SW480 (cell line): ENCODE measurements at regions not wholly inside any gene's neighbourhood (a gene's known extent, or its start where the extent isn't known, plus 50 kb on each side); places are given as distances from the start of the nearest gene placed in this dataset.
"Not testable (repeated sequence)": the region's sequence is repeated elsewhere in the genome, so short reads cannot be mapped to it uniquely, and the experiment has no call there.

Experiments used
- DNase-seq: peaks from one replicate; pipeline ENCODE4 v3.0.0-alpha.2; 2016; ENCODE audit warnings: low spot score

DNA sequence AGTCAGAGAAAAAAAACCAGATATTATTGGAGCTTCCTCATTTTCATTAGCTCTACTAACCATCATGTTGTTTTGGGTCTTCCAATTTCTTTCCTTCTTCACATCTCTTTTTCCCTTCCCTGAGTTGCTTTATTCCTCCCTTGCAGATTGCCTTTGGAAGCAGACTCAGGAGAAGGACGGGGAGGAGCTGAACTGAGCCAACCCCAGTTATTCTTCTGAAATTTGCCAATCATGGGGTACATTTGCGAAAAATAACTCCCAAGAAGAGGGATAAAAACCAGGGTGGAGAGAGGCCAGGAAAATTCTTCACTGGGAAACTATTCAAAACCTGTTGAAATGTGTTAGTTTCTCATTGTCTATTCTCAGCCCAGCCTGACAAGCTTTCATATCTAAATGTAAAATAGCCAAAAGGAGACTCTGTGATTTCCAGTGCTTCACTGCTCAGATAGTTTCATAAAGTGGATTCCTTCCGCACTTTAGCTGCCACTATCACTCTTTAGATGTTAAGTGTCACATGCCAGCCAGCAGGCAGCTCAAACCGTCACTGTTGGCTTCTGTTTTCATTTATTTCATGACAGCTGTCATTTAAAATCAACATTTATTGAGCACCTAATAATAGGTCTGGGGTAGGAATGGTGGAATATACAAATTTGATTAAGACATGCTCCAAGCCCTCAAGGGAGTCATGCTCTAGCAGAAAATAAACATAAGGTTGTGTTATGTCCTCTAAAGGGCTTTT, 204.5 kb downstream of the SREK1 start:
- no peak for DNase-seq

DNA sequence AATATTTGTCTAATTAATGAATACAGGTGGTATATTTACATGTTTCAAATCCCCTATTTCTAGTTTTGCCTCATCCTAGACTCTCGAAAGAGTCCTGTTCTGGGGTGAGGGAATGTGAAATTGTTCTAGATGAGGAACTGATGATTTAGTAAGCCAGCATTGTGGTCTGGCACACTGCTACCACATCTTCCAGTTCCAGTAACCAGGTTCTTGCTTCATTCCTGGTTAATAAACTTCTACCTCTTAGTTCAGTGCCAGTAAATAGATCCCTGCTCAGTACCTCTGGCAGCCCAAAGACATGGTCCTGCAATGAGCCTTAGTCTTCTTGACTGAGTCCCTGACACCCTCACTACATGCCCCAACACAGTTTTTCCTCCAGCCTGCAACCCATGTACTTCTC, 207.7 kb downstream of the SREK1 start:
- DNase-seq = no peak

DNA sequence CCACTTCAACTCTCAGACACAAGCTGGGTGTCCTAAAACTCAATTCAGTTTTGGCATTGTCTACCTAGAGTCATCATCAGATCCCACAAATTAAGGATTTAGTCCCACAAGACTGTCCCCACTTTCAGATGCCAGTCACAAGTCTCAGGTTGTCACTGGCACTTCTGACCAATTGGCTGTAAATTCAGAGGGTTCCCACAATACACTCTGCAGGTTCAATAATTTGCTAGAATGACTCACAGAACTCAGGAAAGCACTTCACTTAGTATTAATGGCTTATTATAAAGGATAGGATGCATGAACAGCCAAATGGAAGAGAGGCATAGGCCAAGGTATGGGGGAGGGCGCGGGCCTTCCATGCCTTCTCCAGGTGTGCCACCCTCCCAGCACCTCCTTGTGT, 209.1 kb downstream of the SREK1 start:
- no peak for DNase-seq

DNA sequence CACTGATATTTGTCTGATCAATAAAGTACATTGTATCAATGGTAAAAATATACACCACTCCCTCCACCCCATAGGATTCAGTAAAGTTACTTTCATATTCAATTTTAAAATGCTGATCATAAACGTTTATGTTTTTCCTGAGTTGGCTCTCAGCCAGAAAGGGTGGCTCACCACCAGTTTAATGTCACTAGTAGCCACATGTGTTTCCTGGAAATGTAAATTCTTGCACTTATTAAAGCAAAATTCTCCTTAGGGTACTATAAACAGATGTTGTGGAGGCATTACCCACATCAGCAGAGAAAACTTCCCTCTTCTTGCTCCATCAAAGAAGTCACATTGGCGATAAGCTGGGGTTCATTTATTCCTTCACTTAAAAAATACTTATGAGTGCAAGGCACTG, 210.3 kb downstream of the SREK1 start:
- no peak for DNase-seq

DNA sequence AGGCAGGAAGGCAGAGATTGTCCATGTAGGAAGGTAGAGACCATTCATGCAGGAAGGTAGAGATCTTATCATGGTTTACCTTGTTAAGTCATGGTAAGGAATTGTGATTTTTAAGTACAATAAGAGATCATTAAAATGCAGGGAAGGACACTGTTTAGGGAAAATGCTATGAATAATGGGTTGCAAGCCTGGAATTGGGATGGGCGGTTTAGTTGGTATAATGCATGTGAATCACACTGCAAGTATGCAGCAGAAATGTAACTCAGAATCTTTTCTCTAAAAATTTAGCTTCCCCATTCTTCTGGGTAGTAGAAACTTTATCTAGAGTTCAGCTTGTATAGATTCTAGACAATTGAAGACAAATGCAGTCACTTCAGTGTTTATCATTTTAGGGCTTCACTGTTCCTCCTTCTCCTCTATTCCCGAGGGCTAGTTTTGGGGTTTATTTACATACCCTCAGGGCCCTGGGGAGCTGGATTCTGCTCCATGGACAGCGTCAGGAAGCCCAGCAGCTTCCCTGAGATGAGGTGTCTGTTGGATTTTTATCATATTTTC, 212.0 kb downstream of the SREK1 start:
- no peak for DNase-seq

DNA sequence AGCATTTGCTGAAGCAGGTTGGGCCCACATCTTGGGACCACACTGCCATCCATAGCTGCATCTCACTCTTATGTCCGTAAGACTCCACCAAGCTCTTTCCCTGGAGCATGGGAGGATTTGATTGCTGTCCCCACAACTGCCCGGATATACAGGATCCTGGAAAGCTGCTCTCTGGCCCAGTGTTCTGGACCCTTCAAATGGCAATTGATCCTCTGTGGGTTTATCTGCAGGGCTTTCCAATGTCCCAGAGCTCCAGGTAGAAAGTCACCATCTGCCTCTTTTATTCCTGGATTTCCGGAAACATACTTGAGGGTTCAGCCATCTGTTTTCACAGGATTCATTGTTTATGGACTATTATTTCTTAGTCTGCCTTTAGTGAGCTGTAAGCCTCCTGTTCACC, 214.6 kb downstream of the SREK1 start:
- no peak for DNase-seq

DNA sequence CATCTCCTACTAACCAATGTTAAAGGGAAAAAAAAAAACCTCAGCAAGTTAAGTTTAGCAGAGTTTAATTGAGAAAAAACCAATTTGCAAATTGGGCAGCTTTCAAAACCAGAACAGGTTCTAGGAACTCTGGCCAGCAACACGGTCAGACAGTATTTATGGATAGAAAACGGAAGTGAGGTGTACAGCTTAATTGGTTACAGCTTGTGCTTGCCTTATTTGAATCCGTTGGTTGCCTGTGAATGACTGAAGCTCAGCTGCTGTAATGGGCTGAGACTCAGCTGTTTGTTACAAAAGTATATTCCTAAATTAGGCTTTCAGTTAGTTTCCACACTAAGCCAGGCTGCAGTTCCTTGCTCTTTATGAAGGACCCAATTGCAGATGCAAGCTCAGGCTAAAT, 217.0 kb downstream of the SREK1 start:
- no peak for DNase-seq

DNA sequence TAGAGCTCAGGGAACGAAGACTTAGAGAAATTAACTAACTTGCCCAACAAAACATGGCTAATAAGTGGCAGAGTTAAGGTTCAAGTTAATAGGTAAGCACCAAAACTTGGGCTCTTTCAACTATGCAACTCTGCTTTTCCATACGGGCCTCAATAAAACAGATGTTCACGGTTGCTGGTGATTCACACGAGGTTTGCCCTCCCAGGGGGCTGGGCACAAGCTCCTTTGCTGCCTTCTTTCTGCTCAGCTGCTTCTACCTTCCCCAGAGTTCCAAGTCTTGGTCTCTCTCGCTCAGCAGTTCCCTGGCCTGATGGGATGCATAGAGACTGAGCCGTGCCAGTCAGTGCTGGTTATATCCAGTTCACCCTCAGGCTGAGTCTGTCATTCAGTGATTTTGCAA, 217.9 kb downstream of the SREK1 start:
- no peak for DNase-seq

DNA sequence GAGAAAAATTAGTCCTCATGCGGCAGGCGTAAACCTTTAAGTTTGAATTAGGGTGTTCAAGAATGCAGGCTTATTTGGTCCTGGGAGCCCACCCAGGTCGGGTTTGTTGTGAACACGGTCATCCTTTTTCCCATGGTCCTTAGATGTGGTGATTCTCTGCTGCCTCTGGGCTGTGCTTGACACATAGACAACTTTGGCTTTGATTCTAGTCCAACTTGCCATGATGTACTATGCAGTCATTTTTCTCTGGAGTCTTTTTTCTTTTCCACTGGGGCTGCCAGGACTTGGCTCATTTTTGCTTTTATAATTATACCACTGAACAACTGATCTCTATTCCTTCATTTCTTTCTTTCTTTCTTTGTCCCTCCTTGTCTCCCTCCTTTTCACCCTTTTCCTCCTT, 218.6 kb downstream of the SREK1 start:
- DNase-seq = no peak

DNA sequence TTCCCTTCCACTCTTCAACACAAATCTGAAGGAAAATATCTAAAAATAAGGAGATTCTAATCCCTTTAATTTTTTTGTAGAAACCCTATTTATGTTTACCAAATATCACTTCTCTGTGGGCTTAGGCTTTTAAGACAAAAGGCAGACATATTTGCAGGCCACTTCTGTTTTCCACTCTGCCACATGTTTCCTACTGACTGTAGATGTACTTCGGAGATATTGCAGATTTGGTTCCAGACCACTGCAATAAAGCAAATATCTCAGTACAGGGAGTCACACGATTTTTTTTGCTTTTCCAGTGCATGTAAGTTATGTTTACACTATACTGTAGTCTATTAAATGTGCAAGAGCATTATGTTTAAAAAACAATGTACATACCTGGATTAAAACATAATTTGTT, 219.0 kb downstream of the SREK1 start:
- DNase-seq = no peak

DNA sequence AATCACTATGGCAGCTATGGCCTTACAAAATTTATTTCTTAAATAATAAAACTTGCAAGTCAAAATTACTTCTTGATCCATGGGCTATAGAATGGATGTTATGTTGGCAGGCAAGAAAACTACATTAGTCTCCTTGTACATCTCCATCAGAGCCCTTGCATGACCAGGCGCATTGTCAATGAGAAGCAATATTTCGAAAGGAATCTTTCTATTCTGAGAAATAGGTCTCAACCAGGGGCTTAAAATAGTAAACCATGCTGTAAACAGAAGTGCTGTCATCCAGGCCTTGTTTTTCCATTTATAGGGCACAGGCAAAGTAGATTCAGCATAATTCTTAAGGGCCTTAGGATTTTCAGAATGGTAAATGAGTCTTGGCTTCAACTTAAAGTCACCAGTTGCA, 220.1 kb downstream of the SREK1 start:
- no peak for DNase-seq

DNA sequence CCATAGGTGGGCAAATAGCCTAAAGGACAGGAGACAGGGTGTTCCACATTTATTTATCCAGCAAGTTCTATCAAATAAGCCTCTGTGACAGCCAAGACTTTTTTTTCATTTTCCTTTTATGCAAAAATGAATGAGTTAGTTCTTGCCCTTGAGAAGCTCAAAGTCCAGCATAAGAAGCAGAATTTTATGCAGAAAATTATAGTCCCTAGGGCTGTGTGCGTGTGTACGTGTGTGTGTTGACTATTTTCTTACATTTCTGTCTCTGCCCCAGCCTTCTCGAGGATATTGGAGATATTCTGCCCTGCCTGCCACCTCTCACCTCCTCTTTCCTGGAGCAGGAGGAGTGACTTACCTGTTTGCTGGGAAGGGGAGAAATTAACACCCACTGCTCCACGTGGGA, 221.9 kb downstream of the SREK1 start:
- no peak for DNase-seq

DNA sequence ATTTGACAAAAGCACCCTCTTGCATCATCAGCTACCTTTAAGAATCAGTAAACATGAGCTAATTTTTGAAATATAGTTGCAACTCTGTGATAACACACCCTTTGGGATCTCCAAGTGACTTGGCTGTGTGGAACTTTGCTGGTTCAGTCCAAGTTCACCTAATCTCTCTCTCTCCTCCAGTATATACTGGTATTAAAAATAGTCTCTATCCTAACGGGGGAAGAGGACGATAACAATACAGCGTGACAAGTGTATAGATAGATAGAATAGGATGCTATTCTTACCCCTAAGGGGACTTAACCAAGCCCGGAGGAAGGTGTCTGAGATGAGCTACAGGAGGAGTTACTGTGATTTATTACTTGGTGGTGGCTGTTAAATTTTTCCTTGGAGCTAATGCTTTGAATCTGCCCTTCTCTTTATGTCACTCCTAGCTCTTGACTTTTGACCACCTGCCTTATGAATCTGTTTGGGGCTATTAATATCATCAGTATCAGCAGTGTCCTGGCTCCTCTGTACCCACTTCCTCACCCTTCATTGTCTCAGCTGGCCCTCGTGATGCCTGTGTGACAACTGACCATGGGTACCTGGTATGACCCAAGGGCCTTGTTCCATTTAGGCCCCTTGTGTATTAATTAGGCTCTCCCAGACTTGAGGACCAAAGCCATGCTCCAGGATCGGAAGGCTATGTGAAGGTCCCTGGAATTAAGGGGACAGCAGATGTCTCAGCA, 223.9 kb downstream of the SREK1 start:
- no peak for DNase-seq

DNA sequence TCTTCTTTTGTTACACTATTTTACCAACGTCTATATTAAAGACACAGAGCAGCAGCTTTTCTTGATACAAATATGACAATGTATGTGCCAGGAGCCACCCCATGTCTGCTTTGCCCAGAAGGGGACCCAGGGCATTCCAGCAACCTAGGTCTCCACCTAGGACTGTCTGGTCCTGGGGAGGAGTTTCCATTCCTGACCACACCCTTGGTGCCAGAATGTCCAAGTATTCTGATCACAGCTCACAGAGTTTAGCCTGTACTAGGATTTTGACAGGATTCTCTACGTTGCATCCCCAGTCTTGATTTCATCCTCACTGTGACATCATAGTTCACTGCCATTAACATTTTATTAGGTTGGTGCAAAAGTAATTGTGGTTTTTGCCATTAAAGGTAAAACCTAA, 224.7 kb downstream of the SREK1 start:
- no peak for DNase-seq

DNA sequence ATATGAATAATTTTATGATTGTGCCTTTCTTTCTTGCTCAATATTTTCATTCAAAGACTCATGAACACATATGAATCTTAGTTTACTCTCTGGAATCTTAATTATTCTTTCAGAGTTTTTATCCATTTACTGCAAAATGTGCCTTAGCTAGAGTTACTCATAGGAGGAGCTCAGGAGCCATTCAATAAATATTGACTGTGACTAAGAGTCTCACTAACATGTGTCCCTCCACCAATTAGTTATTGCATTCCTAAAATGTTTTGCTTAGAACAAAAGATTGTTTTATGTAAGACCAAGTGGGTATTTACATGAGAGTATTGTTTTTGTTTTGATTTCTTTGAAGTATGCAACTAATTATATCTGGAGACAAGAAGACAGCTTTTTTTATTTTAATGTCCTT, 218.4 kb upstream of the MAST4 start:
- no peak for DNase-seq

DNA sequence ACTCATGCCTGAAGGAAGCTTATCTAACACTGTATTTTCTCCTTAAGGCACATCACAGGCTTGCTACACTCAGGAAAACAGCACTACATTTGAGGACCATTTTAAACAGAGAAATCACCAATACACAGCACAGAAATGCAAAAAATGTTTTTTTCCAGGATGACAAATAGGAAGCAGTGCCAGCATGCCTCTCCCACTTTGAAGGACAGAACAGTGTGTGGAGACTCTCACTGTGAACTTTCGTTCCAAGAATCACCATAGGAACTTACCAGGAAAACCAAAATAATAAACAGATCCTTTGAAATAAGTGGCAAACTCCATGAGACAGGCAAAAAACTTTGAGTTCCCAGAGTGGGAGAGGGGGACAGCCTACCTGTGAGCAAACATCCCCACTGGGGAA, 217.8 kb upstream of the MAST4 start:
- no peak for DNase-seq

DNA sequence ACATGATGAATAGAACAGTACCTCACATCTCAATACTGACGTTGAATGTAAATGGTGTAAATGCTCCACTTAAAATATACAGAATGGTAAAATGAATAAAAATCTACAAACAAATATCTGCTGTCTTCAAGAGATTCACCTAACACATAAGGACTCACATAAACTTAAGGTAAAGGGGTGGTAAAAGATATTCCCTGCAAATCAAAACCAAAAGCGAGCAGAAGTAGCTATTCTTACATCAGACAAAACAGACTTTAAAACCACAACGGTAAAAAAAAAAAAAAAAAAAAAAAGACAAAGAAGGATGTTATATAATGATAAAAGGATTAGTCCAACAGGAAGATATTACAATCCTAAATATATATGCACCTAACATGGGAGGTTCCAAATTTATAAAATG, 214.0 kb upstream of the MAST4 start:
- no peak for DNase-seq

DNA sequence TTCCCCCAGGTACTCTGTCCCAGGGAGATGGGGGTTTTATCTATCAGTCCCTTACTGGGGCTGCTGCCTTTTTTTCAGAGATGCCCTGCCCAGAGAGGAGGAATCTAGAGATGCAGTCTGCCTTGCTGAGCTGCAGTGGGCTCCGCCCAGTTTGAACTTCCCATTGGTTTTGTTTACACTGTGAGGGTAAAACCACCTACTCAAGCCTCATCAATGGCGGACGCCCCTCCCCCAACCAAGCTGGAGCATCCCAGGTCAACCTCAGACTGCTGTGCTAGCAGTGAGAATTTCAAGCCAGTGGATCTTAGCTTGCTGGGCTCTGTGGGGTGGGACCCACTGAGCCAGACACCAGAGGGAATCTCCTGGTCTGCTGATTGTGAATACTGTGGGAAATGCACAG, 191.0 kb upstream of the MAST4 start:
- not testable (repeated sequence) for DNase-seq

DNA sequence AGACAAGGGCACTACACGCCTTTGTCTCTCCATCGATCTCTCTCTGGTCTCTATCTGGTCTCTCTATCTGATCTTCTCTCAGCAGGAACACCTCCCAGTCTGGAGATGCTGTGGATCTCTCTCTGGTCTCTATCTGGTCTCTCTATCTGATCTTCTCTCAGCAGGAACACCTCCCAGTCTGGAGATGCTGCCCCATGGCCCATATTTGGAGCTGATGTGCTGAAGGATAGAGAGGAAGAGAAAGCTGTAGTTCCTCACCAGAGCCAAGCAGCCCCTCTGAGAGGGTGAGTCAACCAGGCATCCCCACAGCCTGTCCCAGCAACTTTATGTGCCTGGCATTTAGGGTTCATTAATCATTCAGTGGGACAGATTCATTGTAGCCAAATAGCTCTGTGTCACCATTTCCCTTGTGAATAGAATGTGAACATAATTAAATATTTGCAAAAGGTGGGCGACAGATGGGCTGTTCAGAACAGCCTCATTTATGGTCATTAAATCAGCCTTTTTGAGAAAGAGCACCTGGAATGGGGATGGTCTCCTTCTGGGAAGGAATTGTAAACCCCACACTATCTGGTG, 189.3 kb upstream of the MAST4 start:
- DNase-seq = no peak

DNA sequence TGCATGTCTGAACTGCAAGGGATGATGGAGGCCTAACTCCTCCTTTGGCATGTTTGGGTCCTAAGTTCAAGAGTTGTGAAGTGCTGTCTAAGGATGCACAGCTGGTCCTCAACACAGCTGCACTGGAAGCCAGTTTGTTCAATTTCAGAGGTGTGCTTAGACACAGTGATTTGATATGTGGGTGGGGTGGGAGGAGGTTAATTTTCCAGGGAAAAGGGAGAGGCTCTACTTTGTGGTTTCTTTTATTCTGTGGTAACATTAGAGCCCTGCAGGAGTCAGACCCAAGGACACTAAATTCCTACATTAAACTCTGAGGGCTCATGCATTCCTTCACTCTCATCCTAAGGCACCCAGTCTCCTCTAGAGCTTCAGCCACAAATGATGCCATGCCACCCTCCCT, 188.4 kb upstream of the MAST4 start:
- DNase-seq = no peak

DNA sequence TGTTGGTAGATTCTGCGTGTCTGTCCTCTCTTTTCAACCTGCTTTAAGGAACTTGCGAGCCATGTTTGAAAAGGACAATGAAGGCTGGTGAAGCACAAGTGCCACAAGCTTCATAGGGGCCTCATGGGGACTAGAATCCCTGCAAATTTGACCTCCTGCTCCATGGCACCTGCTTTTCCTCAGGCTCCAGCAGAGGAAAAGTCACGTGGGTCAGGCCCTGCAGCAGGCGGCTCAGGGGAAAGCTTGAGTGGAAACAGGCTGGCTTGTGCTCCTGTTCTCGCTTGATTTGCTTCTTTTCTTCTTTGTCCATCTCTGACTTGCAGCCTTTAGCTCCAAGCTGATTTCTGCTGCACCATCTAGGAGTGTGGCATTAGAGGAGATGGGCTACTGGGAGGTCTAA, 187.6 kb upstream of the MAST4 start:
- no peak for DNase-seq

DNA sequence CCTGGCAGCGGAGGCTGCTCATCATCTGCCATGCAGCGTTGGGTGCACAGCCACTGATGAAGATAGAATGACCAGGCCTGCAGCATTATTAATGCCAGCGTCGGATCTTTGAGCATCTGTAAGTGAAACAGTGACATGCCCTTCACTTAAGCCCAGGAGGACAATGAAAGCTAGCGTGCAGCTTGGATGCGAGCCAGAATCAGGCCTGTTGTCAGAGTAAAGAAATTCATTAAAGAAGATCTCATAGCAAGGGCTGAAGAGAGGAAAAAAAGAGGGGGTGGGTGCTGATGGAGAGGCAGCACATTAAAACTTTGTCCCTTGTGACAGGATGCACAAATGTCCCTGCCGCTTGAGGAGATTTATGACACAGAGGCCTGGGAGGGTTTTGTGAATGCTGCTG, 186.1 kb upstream of the MAST4 start:
- no peak for DNase-seq

DNA sequence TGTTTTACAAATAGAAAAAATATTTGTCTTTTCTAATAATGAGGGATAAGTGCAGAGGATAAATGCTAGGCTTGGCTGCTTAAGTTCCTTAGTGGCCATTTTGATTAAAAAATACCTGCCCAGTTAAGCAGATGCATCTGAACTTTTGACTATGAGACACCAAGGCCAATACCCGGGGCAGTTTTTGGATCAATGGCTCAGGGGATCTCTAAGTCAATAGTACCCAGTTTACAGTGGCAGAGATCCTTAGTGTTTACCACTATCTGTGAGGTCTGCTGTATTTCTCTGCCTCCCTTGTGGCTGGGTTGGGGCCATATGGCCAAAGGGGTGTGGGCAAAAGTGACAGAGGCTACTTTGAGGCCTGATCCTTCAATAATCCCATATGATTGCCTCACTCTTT, 184.5 kb upstream of the MAST4 start:
- DNase-seq = no peak
